ENCODE measurements at regions not wholly inside any gene's neighbourhood (a gene's known extent, or its start where the extent isn't known, plus 50 kb on each side); places are given as distances from the start of the nearest gene placed in this dataset.

- no TSS peak for BruUV-seq (replicated peaks)
- Histone ChIP-seq H3K9ac (ENCODE audit: low read length) (no peak overlapping the region), H4K20me1 (ENCODE audit: insufficient read depth) (no peaks in the 10 kb centered on the region), H2AFZ (ENCODE audit: low read depth, low read length, poor library complexity, severe bottlenecking) (no peak overlapping the region), H3K9me2 (ENCODE audit: insufficient read depth) (no peaks in the 10 kb centered on the region), H3K36me3 (ENCODE audit: control insufficient read depth in 1 of 2, insufficient read depth in 2 of 2, low read length in 2 of 2) (no peaks in the 10 kb centered on the region), H3K4me2 (ENCODE audit: low read length) (no peak overlapping the region), H3K27ac (ENCODE audit: low read depth, low read length) (no peak overlapping the region), H3K79me2 (ENCODE audit: insufficient read depth, low read length) (no peaks in the 10 kb centered on the region), H3K27me3 (ENCODE audit: insufficient read depth, low read length) (no peaks in the 10 kb centered on the region), H3K4me1 (ENCODE audit: control insufficient read depth in 1 of 2, insufficient read depth in 2 of 2, low read length in 2 of 2) (no peaks in the 10 kb centered on the region), H3K4me3 (replicated peaks in 1 of 2; ENCODE audit: low read depth in 1 of 2, low read length in 2 of 2) (no peak overlapping the region), H3K9me3 (ENCODE audit: control insufficient read depth in 1 of 2, insufficient read depth in 1 of 2, low read depth in 1 of 2, low read length in 2 of 2) (no peaks in the 10 kb centered on the region)
- POLR2A ChIA-PET, result no interaction called here
- intact Hi-C loops (cut with micrococcal nuclease), result no loop called here
- RAD21 ChIA-PET (ENCODE audit: low non-redundant PET in 1 of 2, low total read pairs in 2 of 2, uncharacterized antibody in 2 of 2, unreplicated experiment in 2 of 2), result no interaction called here
- no peak for DNase-seq (ENCODE audit: low read depth, low spot score)
- no peak for ATAC-seq
- no peak for TF ChIP-seq ZNF274 (IDR thresholded peaks at IDR 0.05; ENCODE audit: low read depth, low read length)
- CTCF ChIA-PET, result no interaction called here
Measured at GRCh38 chrX:63959975-63960374, 175.0 kb upstream of the ARHGEF9 start.

GRCh38 chrX:63958134-63958865, 173.3 kb upstream of the ARHGEF9 start:
- no peak for ATAC-seq
- H3K4me3 ChIP-seq (replicated peaks in 1 of 2; ENCODE audit: low read depth in 1 of 2, low read length in 2 of 2), result no peak overlapping the region
- POLR2A ChIA-PET, result no interaction called here
- no peaks in the 10 kb centered on the region for H4K20me1 ChIP-seq (ENCODE audit: insufficient read depth)
- no peak overlapping the region for H2AFZ ChIP-seq (ENCODE audit: low read depth, low read length, poor library complexity, severe bottlenecking)
- no peak for DNase-seq (ENCODE audit: low read depth, low spot score)
- no peaks in the 10 kb centered on the region for H3K9me2 ChIP-seq (ENCODE audit: insufficient read depth)
- no peaks in the 10 kb centered on the region for H3K9me3 ChIP-seq (ENCODE audit: control insufficient read depth in 1 of 2, insufficient read depth in 1 of 2, low read depth in 1 of 2, low read length in 2 of 2)
- RAD21 ChIA-PET (ENCODE audit: low non-redundant PET in 1 of 2, low total read pairs in 2 of 2, uncharacterized antibody in 2 of 2, unreplicated experiment in 2 of 2), result no interaction called here
- H3K4me2 ChIP-seq (ENCODE audit: low read length), result no peak overlapping the region
- CTCF ChIA-PET, result no interaction called here
- no peaks in the 10 kb centered on the region for H3K79me2 ChIP-seq (ENCODE audit: insufficient read depth, low read length)
- no peaks in the 10 kb centered on the region for H3K4me1 ChIP-seq (ENCODE audit: control insufficient read depth in 1 of 2, insufficient read depth in 2 of 2, low read length in 2 of 2)
- H3K9ac ChIP-seq (ENCODE audit: low read length), result no peak overlapping the region
- no peaks in the 10 kb centered on the region for H3K27me3 ChIP-seq (ENCODE audit: insufficient read depth, low read length)
- TF ChIP-seq JUND (IDR thresholded peaks at IDR 0.05), result no peak
- TF ChIP-seq EGR1 (IDR thresholded peaks at IDR 0.05; ENCODE audit: low read depth), result no peak
- no peak for TF ChIP-seq ATF3 (IDR thresholded peaks at IDR 0.05)
- no peak for TF ChIP-seq POLR2A (IDR thresholded peaks at IDR 0.05; ENCODE audit: borderline replicate concordance, extremely low read depth, insufficient read depth, insufficient read length)
- no peak for TF ChIP-seq SIN3A (IDR thresholded peaks at IDR 0.05; ENCODE audit: low read depth)
- no peak for TF ChIP-seq FOSL1 (IDR thresholded peaks at IDR 0.05; ENCODE audit: low read depth)
- TF ChIP-seq SP1 (IDR thresholded peaks at IDR 0.05; ENCODE audit: low read depth), result no peak
- TF ChIP-seq EZH2phosphoT487 (IDR thresholded peaks at IDR 0.05; ENCODE audit: borderline replicate concordance), result no peak
- TF ChIP-seq ZFX (IDR thresholded peaks at IDR 0.05), result no peak
- no peak for TF ChIP-seq CBX3 (IDR thresholded peaks at IDR 0.05; ENCODE audit: low read depth)
- TF ChIP-seq CTCF (IDR thresholded peaks at IDR 0.05 in 2 of 3, conservative IDR thresholded peaks at IDR 0.05 in 1 of 3; ENCODE audit: borderline replicate concordance in 1 of 3, insufficient read depth in 1 of 3, low read depth in 2 of 3, low read length in 2 of 3), result no peak
- TF ChIP-seq POLR2AphosphoS5 (IDR thresholded peaks at IDR 0.05; ENCODE audit: low read depth, low read length), result no peak
- TF ChIP-seq YY1 (IDR thresholded peaks at IDR 0.05; ENCODE audit: extremely low read depth, insufficient replicate concordance, low read depth, low read length), result no peak
- no peak for TF ChIP-seq RAD21 (IDR thresholded peaks at IDR 0.05; ENCODE audit: low read depth)
- no peak for TF ChIP-seq EZH2 (IDR thresholded peaks at IDR 0.05)
- no peak for TF ChIP-seq ZNF274 (IDR thresholded peaks at IDR 0.05; ENCODE audit: low read depth, low read length)
- no peak for TF ChIP-seq CEBPB (IDR thresholded peaks at IDR 0.05; ENCODE audit: low read depth)
- H3K36me3 ChIP-seq (ENCODE audit: control insufficient read depth in 1 of 2, insufficient read depth in 2 of 2, low read length in 2 of 2), result no peaks in the 10 kb centered on the region
- no TSS peak for BruUV-seq (replicated peaks)
- H3K27ac ChIP-seq (ENCODE audit: low read depth, low read length), result no peak overlapping the region
- intact Hi-C loops (cut with micrococcal nuclease), result no loop called here
